ENCODE measurements at regions not wholly inside any gene's neighbourhood (a gene's known extent, or its start where the extent isn't known, plus 50 kb on each side); places are given as distances from the start of the nearest gene placed in this dataset.
"Not testable (repeated sequence)": the region's sequence is repeated elsewhere in the genome, so short reads cannot be mapped to it uniquely, and the experiment has no call there.

DNA sequence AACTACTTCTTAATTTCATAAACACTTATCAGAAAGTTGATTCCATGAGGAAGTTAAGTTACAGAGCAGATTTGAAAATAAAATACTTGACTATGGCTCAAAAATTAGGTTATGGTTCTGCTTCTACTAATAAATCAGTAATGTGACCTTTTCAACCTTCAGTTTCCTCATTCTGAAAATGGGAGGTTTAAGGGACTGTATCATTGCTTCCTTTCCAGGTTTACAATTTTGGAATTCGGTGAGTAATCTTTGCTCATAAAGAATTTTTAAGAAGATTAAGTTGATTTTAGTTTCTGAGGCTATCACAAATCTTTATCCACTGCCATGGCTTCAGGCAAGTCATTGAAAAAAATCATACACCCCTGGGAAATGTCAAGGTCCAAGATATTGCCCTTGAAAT is 1061.2 kb downstream of the DIPK2A start:
- TF ChIP-seq ZNF274 (IDR thresholded peaks at IDR 0.05; ENCODE audit: low read depth, low read length) = no peak
- no peak overlapping the region for H3K4me3 ChIP-seq (ENCODE audit: low read length)

DNA sequence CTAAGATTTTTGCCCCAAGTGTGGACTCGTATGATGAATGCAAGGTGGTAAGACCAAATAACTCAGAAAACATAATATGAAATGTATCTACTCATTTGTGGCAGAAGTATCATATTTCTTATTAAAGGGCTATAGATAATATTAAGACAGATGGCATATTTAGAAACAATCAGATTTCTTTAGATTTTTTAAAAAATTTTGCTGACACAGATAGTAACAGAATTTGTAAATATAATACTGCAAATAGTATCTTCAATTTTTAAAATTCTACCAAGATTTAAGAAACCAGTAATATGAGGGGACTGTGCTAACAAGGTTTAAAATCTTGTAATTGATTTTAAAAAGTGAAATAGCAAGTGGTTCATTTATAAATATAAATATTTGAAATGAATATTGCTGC is 1064.1 kb downstream of the DIPK2A start:
- no peak overlapping the region for H3K4me3 ChIP-seq (ENCODE audit: low read length)
- TF ChIP-seq ZNF274 (IDR thresholded peaks at IDR 0.05; ENCODE audit: low read depth, low read length) = no peak

DNA sequence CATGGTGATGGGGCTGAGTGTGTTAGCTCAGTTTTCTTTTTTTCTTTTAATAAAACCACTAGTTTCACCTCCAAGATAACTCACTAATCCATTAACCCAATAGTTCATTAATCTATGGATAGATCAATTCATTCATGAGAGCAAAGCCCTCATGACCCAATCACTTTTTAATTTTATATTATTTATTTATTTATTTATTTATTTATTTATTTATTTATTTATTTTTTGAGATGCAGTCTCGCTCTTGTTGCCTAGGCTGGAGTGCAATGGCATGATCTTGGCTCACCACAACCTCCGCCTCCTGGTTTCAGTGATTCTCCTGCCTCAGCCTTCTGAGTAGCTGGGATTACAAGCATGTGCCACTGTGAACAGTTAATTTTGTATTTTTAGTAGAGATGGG is 1082.4 kb downstream of the DIPK2A start:
- H3K4me3 ChIP-seq (ENCODE audit: low read length) = not testable (repeated sequence)

- no peak overlapping the region for H3K4me3 ChIP-seq (ENCODE audit: low read length)
- TF ChIP-seq ZNF274 (IDR thresholded peaks at IDR 0.05; ENCODE audit: low read depth, low read length) = no peak
Measured at GRCh38 chr3:145055375-145056076, 1083.9 kb downstream of the DIPK2A start.

- H3K4me3 ChIP-seq (ENCODE audit: low read length) = no peak overlapping the region
- no peak for TF ChIP-seq ZNF274 (IDR thresholded peaks at IDR 0.05; ENCODE audit: low read depth, low read length)
Measured at GRCh38 chr3:145058483-145058882, 1086.9 kb downstream of the DIPK2A start.

DNA sequence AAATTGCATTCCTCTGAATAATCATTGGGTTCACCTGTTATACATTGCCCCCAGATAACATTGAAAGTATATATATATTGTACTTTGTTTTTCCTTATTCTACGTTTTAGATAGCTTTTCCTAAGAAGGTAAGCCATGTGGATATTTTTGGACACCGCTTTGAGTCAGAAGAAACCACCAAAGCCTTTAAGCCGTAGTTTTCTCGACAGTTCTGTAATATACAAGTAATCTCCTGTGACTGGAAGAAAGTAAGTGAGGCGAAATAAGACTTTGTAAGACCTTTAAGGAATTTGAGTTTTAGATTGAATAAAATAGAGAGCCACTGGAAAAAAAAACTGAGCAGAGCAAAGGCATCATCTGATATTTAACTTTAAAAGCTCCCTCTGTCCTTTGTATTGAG is 1092.0 kb downstream of the DIPK2A start:
- no peak for TF ChIP-seq ZNF274 (IDR thresholded peaks at IDR 0.05; ENCODE audit: low read depth, low read length)
- no peak overlapping the region for H3K4me3 ChIP-seq (ENCODE audit: low read length)

DNA sequence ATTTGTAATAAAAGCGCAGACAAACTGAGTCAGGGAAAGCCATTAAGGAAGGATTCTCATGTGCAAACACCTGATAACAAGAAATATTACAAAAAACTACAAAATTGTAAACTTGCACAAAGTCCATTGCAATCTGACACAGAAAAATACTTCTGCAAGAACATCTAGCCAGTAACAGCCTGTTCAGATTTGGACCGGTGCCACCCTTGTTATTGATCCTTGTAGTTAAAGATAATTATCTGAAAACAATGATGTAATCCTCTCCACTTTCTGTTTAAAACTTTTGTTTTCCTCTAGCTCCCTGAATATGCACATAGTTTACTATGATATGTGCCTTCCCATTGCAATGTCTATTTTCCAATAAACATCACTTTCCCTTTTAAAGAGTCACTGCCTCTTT is 1090.2 kb downstream of the PLOD2 start:
- no peak for TF ChIP-seq ZNF274 (IDR thresholded peaks at IDR 0.05; ENCODE audit: low read depth, low read length)
- no peak overlapping the region for H3K4me3 ChIP-seq (ENCODE audit: low read length)

DNA sequence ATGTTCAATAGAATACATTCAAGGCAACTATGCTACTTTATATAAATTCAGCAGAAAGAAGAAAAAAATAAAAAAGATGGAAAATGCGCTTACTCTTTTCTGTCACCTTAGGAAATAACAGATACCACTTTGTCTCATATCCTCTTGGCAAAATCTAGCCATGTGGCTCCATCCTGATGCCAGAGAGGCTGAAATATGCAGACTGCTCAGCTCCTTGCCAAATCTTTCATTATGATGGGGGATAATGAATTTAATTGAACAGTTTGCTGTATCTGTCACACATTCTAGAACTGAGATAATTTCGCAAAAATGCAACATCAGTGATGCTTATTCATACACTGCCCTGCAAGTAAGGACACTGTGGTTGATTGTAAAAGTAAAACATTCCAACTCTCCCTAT is 1081.5 kb downstream of the PLOD2 start:
- H3K4me3 ChIP-seq (ENCODE audit: low read length) = no peak overlapping the region
- no peak for TF ChIP-seq ZNF274 (IDR thresholded peaks at IDR 0.05; ENCODE audit: low read depth, low read length)

GRCh38 chr3:145087038-145087437 is 1073.9 kb downstream of the PLOD2 start:
- no peak overlapping the region for H3K4me3 ChIP-seq (ENCODE audit: low read length)
- no peak for TF ChIP-seq ZNF274 (IDR thresholded peaks at IDR 0.05; ENCODE audit: low read depth, low read length)

GRCh38 chr3:145088917-145089316 is 1072.1 kb downstream of the PLOD2 start:
- H3K4me3 ChIP-seq (ENCODE audit: low read length) = no peak overlapping the region
- no peak for TF ChIP-seq ZNF274 (IDR thresholded peaks at IDR 0.05; ENCODE audit: low read depth, low read length)

GRCh38 chr3:145089337-145089736 is 1071.6 kb downstream of the PLOD2 start:
- TF ChIP-seq ZNF274 (IDR thresholded peaks at IDR 0.05; ENCODE audit: low read depth, low read length) = no peak
- no peak overlapping the region for H3K4me3 ChIP-seq (ENCODE audit: low read length)

GRCh38 chr3:145094355-145094941 is 1066.5 kb downstream of the PLOD2 start:
- TF ChIP-seq ZNF274 (IDR thresholded peaks at IDR 0.05; ENCODE audit: low read depth, low read length) = no peak
- no peak overlapping the region for H3K4me3 ChIP-seq (ENCODE audit: low read length)

GRCh38 chr3:145111141-145111540 is 1049.8 kb downstream of the PLOD2 start:
- not testable (repeated sequence) for H3K4me3 ChIP-seq (ENCODE audit: low read length)

DNA sequence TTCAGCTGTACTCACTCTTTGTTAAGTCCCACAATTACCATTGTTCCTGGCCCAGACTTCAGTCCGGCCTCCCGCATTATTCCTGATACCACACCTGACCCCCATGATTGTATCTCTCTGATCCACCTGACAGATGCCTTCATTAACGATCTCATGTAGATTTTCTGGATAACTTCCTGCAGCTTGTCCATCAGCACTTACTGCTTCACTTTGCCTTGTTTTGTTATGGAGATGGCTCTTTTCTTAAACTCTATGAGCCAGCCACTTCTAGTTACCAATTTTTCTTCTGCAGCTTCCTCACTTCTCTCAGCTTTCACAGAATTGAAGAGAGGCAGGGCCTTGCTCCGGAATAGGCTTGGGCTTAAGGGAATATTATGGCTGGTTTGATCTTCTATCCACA is 1044.2 kb downstream of the PLOD2 start:
- TF ChIP-seq ZNF274 (IDR thresholded peaks at IDR 0.05; ENCODE audit: low read depth, low read length) = no peak
- no peak overlapping the region for H3K4me3 ChIP-seq (ENCODE audit: low read length)

DNA sequence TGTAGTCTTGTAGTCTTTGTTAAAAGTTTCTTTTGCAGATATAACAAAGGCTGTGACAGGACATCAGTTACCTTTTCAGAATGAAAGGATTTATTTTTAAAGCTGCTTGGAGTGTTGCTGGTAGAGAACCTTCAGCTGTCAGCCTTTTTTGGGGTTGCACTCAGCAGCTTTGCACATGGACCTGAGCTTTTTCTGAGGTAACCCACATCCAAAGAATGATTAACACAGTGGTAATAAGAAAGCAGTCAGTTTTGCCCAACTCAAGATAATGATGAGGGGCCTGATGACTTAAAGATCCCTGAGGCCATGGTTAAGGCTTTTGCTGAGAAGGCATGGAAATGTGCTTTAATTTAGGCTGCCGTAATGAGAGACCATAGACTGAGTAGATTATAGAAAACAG is 1042.7 kb downstream of the PLOD2 start:
- no peak overlapping the region for H3K4me3 ChIP-seq (ENCODE audit: low read length)
- no peak for TF ChIP-seq ZNF274 (IDR thresholded peaks at IDR 0.05; ENCODE audit: low read depth, low read length)
